DND-41 (cell line): ENCODE measurements at regions not wholly inside any gene's neighbourhood (a gene's known extent, or its start where the extent isn't known, plus 50 kb on each side); places are given as distances from the start of the nearest gene placed in this dataset.

Experiments used
- EZH2 ChIP-seq: IDR thresholded peaks from 3 replicates; pipeline ENCODE4 v1.6.1; 2012; ENCODE audit warnings: borderline replicate concordance, low read depth, mild to moderate bottlenecking, moderate library complexity, low read length, inconsistent platforms; ENCODE audit not compliant: severe bottlenecking
- TF ChIP-seq, protein P1 (sequence below): IDR thresholded peaks from 2 replicates; pipeline ENCODE4 v1.5.1; 2012; ENCODE audit warnings: borderline replicate concordance, low read length, moderate library complexity, mild to moderate bottlenecking; ENCODE audit not compliant: poor library complexity, severe bottlenecking; ENCODE audit errors: extremely low read depth

DNA sequence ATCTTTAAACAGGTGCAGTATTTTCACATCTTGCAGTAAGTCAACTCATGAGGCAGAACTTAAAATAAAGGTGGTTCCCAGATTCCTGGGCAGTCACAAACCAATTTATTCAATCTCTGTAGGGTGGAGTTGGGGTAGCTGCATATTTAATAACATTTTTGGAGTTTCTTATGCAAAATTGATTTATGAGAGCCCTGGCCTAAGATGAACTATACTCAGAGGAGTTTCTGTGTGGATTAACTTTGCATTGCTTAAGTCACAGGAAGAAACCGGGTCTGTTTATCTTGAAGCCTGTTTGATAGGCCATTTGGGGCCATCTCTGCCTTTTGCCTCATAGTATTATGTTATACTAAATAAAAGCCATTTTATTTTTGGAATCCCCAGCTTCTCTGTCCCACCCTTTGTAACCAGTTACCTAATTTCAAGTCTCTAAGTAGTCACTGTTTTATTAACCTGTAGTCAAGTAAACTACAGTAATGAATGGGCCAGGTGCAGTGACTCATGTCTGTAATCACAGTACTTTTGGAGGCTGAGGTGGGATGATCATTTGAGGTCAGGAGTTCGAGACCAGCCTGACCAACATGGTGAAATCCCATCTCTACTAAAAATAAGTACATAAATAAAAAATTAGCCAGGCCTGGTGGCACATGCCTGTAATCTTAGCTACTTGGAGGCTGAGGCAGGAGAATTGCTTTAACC is 104.4 kb upstream of the FAM3C start:
- TF ChIP-seq, protein P1, sequence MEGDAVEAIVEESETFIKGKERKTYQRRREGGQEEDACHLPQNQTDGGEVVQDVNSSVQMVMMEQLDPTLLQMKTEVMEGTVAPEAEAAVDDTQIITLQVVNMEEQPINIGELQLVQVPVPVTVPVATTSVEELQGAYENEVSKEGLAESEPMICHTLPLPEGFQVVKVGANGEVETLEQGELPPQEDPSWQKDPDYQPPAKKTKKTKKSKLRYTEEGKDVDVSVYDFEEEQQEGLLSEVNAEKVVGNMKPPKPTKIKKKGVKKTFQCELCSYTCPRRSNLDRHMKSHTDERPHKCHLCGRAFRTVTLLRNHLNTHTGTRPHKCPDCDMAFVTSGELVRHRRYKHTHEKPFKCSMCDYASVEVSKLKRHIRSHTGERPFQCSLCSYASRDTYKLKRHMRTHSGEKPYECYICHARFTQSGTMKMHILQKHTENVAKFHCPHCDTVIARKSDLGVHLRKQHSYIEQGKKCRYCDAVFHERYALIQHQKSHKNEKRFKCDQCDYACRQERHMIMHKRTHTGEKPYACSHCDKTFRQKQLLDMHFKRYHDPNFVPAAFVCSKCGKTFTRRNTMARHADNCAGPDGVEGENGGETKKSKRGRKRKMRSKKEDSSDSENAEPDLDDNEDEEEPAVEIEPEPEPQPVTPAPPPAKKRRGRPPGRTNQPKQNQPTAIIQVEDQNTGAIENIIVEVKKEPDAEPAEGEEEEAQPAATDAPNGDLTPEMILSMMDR = no peak
- TF ChIP-seq EZH2 = no peak
